LNCAP (cell line): ENCODE measurements at regions not wholly inside any gene's neighbourhood (a gene's known extent, or its start where the extent isn't known, plus 50 kb on each side); places are given as distances from the start of the nearest gene placed in this dataset.

Source experiments
- CTCF ChIP-seq: fragments of 450-650 bp; IDR thresholded peaks from 2 replicates; pipeline ENCODE4 v1.5.1; 2017; ENCODE audit warnings: mild to moderate bottlenecking

DNA sequence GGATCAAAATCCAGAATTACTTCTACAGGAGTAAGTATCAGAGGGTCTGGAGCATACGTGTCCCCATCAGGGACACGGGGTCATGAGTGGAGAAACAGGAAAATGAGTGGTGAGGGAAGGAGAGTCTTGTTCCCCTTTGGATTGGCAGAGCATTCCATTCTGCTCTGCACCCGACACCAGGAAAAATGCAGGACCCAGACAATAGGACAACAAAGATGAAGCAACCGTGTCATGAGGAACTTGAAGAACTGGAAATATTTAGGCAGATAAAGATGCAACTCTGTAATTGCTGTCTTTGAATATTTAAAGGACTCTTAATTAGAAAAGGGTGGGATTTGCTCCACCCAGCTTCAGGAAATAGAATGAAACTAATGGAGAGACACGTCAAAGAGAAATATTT lies 89.0 kb upstream of the BLID start:
- TF ChIP-seq CTCF: no peak

DNA sequence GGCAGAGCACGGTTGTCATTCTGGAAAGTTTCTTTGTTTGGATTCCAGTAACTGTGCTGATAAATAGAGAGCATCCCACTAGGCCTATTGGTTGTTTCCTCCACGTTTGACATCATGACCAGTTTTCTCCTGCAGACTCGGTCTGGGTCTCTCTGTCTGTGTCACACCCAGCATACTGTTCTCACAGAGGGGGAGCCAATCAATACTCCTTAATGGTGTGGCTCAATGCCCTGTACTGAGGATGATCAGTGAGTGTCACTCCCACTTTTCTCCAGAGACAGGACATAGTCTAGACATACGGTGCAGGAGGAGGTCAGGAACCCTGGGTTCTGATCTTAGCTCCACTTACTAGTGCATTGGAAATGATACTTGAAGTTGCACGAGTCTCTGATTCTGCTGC lies 88.2 kb upstream of the BLID start:
- no peak for TF ChIP-seq CTCF

DNA sequence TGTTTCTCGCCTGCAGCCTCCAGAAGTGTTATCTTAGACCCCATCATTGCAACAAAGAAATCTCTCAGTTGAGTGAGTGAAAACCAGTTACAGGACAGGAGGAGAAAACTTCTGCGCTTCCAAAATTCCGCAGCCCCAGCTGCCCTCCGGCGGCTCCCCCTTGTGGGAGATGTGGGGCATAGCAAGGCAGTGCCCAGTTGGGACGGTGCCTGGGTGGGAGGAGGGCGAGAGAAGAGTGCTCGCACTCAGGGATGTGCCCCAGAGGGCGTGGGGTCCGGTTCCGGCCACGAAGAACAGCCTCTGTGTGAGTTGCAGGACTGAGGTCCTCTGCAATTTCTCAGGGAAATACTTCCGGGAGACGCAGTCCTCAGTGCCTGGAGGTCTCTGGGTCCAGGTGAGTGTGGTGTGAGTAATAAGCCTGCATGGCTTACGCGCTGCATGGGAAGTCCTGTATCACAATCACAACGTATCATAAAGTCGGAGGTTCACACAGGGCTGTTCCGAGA lies 87.0 kb upstream of the BLID start:
- peak; percentile 95 for TF ChIP-seq CTCF

- TF ChIP-seq CTCF: no peak
Observed at GRCh38 chr11:122202161-122202950, 86.3 kb upstream of the BLID start.

- no peak for TF ChIP-seq CTCF
Observed at GRCh38 chr11:122201106-122201505, 85.1 kb upstream of the BLID start.

GRCh38 chr11:122199661-122200060 lies 83.6 kb upstream of the BLID start:
- no peak for TF ChIP-seq CTCF

DNA sequence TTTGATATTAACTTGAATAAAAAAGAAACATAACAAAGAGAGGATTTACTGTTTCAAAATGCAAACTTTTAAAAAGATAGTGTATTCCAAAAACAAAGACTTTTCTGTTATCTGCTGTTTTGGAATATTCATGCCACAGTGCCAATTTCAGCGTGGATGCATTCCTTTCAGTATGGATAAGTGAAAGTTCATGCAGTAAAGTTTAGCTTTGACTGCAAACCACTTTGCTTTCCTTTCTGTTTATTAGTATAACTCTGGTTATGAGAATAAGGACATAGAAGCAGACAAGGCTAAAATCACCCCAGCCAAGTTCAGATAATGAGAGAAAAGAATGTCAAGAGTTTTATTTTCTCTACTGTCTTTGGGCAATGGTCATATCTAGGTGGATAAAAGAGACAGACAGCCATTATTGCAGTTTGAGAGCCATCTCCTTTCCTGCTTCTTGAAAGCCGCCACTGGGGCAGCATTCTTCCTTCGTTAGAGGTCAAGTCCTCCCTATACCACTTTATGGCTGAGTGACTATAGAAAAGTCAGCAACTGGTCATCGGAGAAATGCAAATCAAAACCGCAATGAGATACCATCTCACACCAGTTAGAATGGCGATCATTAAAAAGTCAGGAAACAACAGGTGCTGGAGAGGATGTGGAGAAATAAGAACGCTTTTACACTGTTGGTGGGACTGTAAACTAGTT lies 82.4 kb upstream of the BLID start:
- TF ChIP-seq CTCF: no peak
